Left colon (tissue), 2 donors: ENCODE measurements at regions not wholly inside any gene's neighbourhood (a gene's known extent, or its start where the extent isn't known, plus 50 kb on each side); places are given as distances from the start of the nearest gene placed in this dataset.

ENCODE experiments used
- ATAC-seq: fragments of 200-7000 bp; cut with Tn5 transposase; one replicate; pipeline ENCODE4 v1.9.1; 2020; ENCODE audit warnings: mild to moderate bottlenecking, moderate library complexity
- DNase-seq, 2 donors: peaks; one replicate each; pipeline ENCODE4 v3.0.0-alpha.2; 2020
- intact Hi-C, 2 donors: fragments of 100-400 bp; cut with DNase I in 1 of 2; cut with micrococcal nuclease in 1 of 2; formaldehyde crosslinking; loops; one replicate each; pipeline versions ENCODE4 v1.11.2 to v1.14.0; 2022; cut with DNase I, micrococcal nuclease
- donor health status: DM: no; HTN: no; CAD: no.
- donor health status: DM: yes; HTN: yes; CAD: no.

- no peak for ATAC-seq
- intact Hi-C loops, result no loop called here
- DNase-seq, result no peak
These were observed 50.8 kb upstream of the DSN1 start for GRCh38 chr20:36824142-36824940.

GRCh38 chr20:36825385-36826104 lies 50.4 kb upstream of the TLDC2 start:
- ATAC-seq, result peak; percentile 88
- intact Hi-C loops, result no loop called here
- DNase-seq, result no peak
